Dendritic cell treated with granulocyte-macrophage colony-stimulating factor and Interleukin-4, amounts not matched to agents 40 ng/mL and 50 ng/mL, for 4 days (primary cell): ENCODE measurements at regions not wholly inside any gene's neighbourhood (a gene's known extent, or its start where the extent isn't known, plus 50 kb on each side); places are given as distances from the start of the nearest gene placed in this dataset.

Source experiments
- H3K27ac Mint-ChIP-seq: one replicate; pipeline ENCODE4 v1.8.0; 2022; ENCODE audit warnings: mild to moderate bottlenecking, mixed read lengths
- H3K27me3 Mint-ChIP-seq: one replicate; pipeline ENCODE4 v1.8.0; 2022; ENCODE audit warnings: mild to moderate bottlenecking, mixed read lengths
- H3K36me3 Mint-ChIP-seq: one replicate; pipeline ENCODE4 v1.8.0; 2022; ENCODE audit warnings: low read depth, mixed read lengths
- H3K4me1 Mint-ChIP-seq: one replicate; pipeline ENCODE4 v1.8.0; 2022; ENCODE audit warnings: low read depth, mixed read lengths
- H3K4me3 Mint-ChIP-seq: one replicate; pipeline ENCODE4 v1.8.0; 2022; ENCODE audit warnings: mild to moderate bottlenecking, moderate library complexity, mixed read lengths
- H3K9me3 Mint-ChIP-seq: one replicate; pipeline ENCODE4 v1.8.0; 2022; ENCODE audit warnings: mixed read lengths
- intact Hi-C: fragments of 100-400 bp; cut with micrococcal nuclease; formaldehyde crosslinking; loops from one replicate; pipeline ENCODE4 v1.15.0; 2022

DNA sequence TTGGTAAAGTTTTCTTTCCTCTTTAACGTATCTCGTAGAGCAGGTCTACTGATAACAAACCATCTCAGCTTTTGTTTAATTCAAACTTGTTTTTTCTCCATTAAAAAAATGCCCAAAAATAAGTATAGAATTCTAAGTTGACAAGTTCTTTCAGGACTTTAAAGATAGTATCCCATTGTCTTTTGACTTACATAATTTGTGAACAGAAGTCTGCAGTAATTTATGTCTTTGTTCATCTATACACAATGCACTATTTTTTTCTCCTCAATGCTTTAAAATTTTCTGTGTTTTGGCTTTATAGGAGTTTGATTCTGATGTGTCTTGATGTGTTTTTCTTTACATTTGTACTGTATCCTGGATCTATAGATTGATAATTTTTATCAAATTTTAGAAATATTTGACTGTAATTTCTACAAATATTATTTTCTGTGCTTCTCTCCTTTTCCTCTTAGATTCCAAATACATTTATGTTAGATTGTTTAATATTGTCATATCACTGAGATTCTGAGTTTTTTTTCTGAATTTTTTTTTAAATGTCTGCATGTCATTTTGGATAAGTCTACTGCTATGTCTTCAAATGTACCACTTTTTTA lies 143.3 kb downstream of the FTCDNL1 start:
- H3K27me3 Mint-ChIP-seq = no peaks in the 10 kb centered on the region
- no peaks in the 10 kb centered on the region for H3K4me1 Mint-ChIP-seq
- peaks cover 30% of the 10 kb centered on the region for H3K9me3 Mint-ChIP-seq
- peaks cover 9% of the 10 kb centered on the region for H3K36me3 Mint-ChIP-seq
- no peak overlapping the region for H3K27ac Mint-ChIP-seq
- no peak overlapping the region for H3K4me3 Mint-ChIP-seq
- intact Hi-C loops = no loop called here

DNA sequence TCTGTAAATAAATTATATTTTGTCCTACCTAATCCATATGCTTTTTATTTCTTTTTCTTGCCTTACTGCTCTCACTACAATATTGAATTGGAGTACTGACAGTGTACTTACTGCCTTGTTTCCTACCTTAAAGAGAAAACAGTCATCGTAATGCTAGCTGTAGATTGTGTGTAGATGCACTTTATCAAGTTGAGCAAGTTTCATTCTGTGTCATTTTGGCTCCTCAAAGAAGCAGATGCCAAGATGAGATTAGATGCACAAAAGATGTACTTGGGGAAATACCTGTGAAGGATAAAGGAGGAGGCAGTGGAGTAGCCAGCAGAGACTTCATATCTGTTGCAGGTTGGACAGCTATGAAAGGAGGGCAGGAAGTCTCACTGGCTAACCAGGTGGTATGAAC lies 145.5 kb downstream of the FTCDNL1 start:
- no peak overlapping the region for H3K4me3 Mint-ChIP-seq
- no peak overlapping the region for H3K27ac Mint-ChIP-seq

DNA sequence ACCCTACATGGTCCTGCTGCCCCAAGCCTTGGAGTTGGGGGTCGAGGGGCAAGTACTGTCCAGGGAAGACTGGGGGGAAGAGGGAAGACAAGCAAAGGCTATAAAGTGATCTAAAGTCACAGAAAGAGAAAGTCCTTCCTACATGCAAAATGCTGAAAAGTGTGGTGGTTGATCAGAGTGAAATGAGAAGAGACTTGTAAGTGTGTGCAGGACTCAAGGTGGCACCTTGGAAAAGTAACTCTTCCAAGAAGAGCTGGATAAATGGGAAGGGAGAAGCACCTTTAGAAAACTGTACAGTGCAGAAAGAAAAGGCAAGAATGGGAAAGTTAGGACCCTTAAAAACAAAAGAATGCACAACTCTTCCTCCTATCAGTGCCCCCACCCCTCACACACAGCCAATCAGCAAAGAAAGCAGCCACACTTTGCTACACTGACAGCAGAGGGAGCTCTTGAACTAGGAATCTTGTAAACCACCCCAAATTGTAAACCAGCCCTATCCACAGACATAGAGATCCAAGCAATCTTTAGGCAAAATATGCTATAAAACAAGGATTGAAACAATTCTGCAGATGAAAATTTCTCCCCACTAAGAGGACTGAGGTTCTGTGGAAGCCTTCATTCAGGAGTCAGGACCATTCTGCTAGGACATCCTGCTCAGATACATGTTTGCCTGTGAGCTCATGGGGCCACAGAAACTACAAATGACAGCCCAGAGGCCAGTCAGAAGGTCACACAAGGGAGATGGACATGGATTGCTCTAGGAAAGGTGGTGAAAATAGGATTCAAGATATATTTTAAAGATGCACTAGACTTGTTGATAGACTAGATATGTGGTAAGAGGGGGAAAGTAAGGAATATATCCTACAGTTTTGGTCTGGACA lies 146.4 kb downstream of the FTCDNL1 start:
- Mint-ChIP-seq H3K4me1 (no peaks in the 10 kb centered on the region), H3K4me3 (no peak overlapping the region), H3K27ac (no peak overlapping the region), H3K9me3 (peaks cover 26% of the 10 kb centered on the region), H3K36me3 (peaks cover 9% of the 10 kb centered on the region), H3K27me3 (no peaks in the 10 kb centered on the region)
- intact Hi-C loops = loop anchor here (1.0 to 2.0 kb wide), 3 partner anchors 35 to 238 kb away; no protein-coding TSS in a partner anchor

More for the DNA sequence above, 145.5 kb downstream of the FTCDNL1 start:
- peaks cover 9% of the 10 kb centered on the region for H3K36me3 Mint-ChIP-seq
- intact Hi-C loops = loop anchor here (2.0 kb wide), 1 partner anchor 237 kb away; no protein-coding TSS in a partner anchor
- no peaks in the 10 kb centered on the region for H3K27me3 Mint-ChIP-seq
- H3K4me1 Mint-ChIP-seq = no peaks in the 10 kb centered on the region
- peaks cover 30% of the 10 kb centered on the region for H3K9me3 Mint-ChIP-seq

DNA sequence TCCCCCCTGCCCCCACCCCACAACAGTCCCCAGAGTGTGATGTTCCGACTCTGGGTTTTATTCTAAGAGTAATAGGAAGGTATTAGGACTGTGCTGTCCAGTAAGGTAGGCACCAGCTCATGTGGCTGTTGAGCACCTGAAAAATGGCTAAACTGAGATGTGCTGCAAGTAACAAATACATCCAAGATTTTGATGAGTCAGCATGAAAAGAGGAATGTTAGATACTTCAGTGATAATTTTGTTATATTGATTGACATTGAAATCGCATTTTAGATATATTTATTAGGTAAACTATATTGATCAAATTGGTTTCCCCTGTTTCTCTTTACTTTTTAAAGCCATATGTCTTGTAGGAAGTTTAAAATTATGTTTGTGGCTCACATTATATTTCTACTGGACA lies 147.8 kb downstream of the FTCDNL1 start:
- intact Hi-C loops = no loop called here
- H3K9me3 Mint-ChIP-seq = peaks cover 12% of the 10 kb centered on the region
- H3K4me3 Mint-ChIP-seq = no peak overlapping the region
- H3K36me3 Mint-ChIP-seq = peaks cover 9% of the 10 kb centered on the region
- H3K27ac Mint-ChIP-seq = no peak overlapping the region
- H3K27me3 Mint-ChIP-seq = no peaks in the 10 kb centered on the region
- no peaks in the 10 kb centered on the region for H3K4me1 Mint-ChIP-seq

DNA sequence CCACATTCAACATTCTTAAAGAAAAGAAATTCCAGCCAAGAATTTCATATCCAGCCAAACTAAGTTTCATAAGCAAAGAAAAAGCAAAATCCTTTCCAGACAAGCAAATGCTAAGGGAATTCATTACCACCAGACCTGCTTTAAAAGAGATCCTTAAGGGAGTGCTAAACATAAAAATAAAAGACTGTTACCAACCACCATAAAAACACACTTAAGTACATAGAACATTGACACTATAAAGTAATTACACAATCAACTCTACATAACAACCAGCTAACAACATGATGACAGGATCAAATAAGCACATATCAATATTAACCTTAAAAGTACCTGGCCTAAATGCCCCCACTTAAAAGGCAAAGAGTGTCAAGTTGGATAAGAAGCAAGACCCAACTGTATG lies 153.5 kb downstream of the FTCDNL1 start:
- Mint-ChIP-seq H3K4me3 (no peak overlapping the region), H3K9me3 (no peaks in the 10 kb centered on the region), H3K36me3 (no peaks in the 10 kb centered on the region), H3K4me1 (no peaks in the 10 kb centered on the region), H3K27me3 (no peaks in the 10 kb centered on the region), H3K27ac (no peak overlapping the region)
- intact Hi-C loops = no loop called here

DNA sequence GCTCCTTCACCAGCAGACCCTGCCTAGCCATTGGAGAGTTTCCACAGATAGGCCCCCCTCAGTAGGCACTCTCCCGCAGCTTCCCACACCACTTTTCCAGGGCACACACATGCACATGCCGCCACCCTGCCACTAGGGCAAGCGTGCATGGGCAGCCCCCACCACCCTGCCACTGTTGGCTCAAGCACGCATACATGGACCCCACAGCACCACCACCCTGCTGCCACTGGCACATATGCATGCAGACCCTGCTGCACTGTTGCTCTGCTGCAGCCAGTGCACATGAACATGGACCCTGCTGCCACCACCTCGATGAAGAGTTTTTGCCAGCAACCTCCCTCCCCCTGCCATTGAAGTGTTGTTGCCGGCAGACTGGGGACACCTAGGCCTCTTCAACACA lies 154.9 kb downstream of the FTCDNL1 start:
- Mint-ChIP-seq H3K27me3 (no peaks in the 10 kb centered on the region), H3K36me3 (no peaks in the 10 kb centered on the region), H3K4me3 (no peak overlapping the region), H3K27ac (no peak overlapping the region), H3K4me1 (no peaks in the 10 kb centered on the region), H3K9me3 (no peaks in the 10 kb centered on the region)
- intact Hi-C loops = no loop called here

DNA sequence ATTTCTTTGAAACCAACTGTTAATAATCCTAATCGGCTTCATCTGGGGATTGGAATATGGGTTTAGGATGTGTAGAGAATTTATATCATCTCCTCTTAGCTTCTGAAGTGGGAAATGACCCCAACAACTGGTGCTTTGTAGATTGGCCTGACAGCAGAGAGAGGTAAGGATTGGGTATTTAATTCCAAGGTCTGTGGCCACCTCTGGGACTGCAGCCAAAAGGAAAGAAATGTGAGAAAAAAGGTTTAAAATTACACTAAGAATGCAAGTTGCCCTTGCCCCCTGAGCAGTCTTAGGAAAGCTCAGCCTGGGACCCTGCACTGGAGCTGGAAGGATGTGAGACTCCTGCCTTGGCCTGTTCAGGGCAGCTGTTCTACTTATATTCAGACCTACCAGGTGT lies 157.1 kb downstream of the FTCDNL1 start:
- H3K4me3 Mint-ChIP-seq = no peak overlapping the region
- no peaks in the 10 kb centered on the region for H3K27me3 Mint-ChIP-seq
- H3K4me1 Mint-ChIP-seq = no peaks in the 10 kb centered on the region

DNA sequence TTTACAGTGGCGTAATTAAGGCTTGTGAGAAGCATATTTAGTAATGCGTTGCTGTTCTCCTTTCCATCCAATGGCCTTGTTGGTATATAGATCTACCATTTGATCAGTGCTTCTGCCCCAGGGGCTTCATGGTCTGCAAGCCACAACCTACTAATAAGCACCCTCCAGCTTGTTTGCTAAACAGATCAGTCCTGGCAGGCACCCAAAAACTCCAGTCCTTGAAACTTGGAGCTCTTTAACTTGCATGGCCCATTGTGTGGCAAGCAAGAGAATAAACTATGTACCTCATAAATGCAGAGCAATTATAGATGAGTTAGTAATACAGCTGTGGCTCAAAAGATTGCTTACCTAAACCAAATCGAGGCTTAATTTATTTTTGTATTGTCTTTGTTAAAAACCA lies 158.5 kb downstream of the FTCDNL1 start:
- no peak overlapping the region for H3K4me3 Mint-ChIP-seq
- intact Hi-C loops = no loop called here
- H3K9me3 Mint-ChIP-seq = no peaks in the 10 kb centered on the region
- no peaks in the 10 kb centered on the region for H3K36me3 Mint-ChIP-seq
- no peaks in the 10 kb centered on the region for H3K4me1 Mint-ChIP-seq
- no peaks in the 10 kb centered on the region for H3K27me3 Mint-ChIP-seq
- H3K27ac Mint-ChIP-seq = no peak overlapping the region

More for the DNA sequence above, 157.1 kb downstream of the FTCDNL1 start:
- H3K9me3 Mint-ChIP-seq = no peaks in the 10 kb centered on the region
- no peaks in the 10 kb centered on the region for H3K36me3 Mint-ChIP-seq
- intact Hi-C loops = no loop called here
- H3K27ac Mint-ChIP-seq = no peak overlapping the region

DNA sequence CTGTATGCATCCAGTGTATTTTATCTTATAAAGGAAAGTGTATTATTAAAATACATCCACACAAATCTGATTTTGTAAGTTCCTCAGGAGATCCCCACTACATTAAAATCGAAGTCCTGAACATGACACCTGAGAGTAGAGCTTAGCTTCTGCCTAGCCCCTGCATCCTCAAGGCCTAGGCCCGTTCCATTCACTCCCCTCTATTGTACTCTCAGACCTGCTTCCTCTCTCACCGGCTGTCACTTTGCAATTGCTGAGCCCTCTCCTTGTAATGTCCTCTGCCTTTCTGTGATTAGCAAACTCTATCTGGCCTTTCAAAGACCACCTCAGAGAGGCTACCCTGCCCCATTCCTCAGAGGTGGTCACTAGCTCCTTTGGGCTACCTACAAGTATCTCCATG lies 160.8 kb downstream of the FTCDNL1 start:
- intact Hi-C loops = no loop called here
- Mint-ChIP-seq H3K9me3 (no peaks in the 10 kb centered on the region), H3K4me1 (no peaks in the 10 kb centered on the region), H3K27ac (no peak overlapping the region), H3K36me3 (no peaks in the 10 kb centered on the region), H3K4me3 (no peak overlapping the region), H3K27me3 (no peaks in the 10 kb centered on the region)

DNA sequence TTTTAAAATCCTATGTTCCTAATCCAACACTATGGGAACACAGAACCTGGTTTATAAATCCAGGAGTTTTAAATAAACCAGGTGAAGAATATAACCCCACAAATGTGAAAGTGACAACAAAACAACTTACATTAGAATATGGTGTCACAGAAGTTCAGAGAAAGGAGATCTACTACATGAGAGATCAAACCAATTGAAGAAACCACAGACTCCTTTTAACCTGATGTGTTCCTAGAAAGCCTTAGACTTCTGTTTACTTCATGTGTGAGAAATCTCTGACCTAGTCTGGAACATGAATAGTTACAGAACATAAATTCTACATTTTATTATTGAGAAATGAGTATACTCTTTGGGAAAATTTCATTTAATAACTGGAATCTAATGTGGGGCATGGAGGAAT lies 165.3 kb downstream of the FTCDNL1 start:
- no peaks in the 10 kb centered on the region for H3K9me3 Mint-ChIP-seq
- H3K36me3 Mint-ChIP-seq = no peaks in the 10 kb centered on the region
- H3K27ac Mint-ChIP-seq = no peak overlapping the region
- no peaks in the 10 kb centered on the region for H3K4me1 Mint-ChIP-seq
- no peaks in the 10 kb centered on the region for H3K27me3 Mint-ChIP-seq
- H3K4me3 Mint-ChIP-seq = no peak overlapping the region
- intact Hi-C loops = no loop called here

DNA sequence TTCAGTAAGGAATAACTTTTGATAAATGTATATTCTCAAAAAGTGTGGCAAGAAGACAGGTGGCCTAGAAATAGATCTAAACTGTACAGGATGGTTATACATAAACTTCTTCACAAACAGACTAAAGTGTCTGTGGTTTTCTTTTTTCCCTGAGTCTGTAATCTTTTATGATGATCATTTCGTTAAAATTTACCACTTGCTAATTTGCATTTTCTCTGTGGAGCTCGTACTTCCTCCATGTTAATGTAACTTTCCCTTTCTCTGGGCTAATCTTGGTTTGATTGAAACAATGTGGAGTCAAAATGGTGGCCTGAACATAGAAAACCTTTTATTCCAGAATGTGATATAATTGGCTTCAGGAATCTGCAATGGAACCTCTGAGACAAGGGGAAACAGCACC lies 166.2 kb downstream of the FTCDNL1 start:
- no peaks in the 10 kb centered on the region for H3K4me1 Mint-ChIP-seq
- no peaks in the 10 kb centered on the region for H3K27me3 Mint-ChIP-seq
- no peaks in the 10 kb centered on the region for H3K36me3 Mint-ChIP-seq
- no peaks in the 10 kb centered on the region for H3K9me3 Mint-ChIP-seq
- no peak overlapping the region for H3K4me3 Mint-ChIP-seq
- intact Hi-C loops = no loop called here
- H3K27ac Mint-ChIP-seq = no peak overlapping the region

DNA sequence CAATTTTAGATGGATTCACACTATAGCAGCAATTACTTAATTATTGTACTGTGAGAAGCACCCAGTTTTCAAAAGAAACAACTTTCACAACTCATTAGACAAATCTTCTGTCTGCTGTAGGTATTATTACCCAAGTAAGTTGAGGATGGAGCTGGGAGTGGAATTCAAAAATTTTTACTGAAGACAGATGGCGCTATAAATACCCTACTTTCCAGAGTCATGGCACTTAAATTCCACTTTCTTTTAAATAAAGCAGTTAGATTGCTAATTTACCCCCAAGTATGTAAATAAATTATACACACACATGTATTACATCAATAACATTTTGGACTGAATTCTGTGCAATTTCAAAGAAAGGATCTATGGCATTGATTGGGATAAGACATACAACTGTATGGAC lies 166.8 kb downstream of the FTCDNL1 start:
- no peaks in the 10 kb centered on the region for H3K9me3 Mint-ChIP-seq

DNA sequence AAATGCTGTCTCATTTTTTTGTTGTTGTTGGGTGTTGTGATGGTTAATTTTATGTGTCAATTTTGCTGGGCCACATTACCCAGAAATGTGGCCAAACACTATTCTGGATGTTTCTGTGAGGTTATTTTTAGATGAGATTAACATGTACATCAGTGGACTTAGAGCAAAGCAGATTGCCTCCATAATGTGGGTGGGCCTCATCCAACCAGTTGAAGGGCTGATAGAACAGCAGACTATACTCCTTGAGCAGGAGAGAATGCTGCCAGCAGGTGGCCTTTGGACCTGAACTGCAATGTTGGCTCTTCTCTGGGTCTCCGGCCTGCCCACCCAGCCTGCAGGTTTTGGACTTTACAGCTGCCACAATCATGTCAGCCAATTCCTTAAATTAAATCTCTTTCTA lies 169.0 kb downstream of the FTCDNL1 start:
- H3K9me3 Mint-ChIP-seq = no peaks in the 10 kb centered on the region
- H3K4me1 Mint-ChIP-seq = peaks cover 7% of the 10 kb centered on the region
- H3K27me3 Mint-ChIP-seq = no peaks in the 10 kb centered on the region
- H3K36me3 Mint-ChIP-seq = no peaks in the 10 kb centered on the region
- no peak overlapping the region for H3K27ac Mint-ChIP-seq
- intact Hi-C loops = no loop called here
- H3K4me3 Mint-ChIP-seq = no peak overlapping the region

More for the DNA sequence above, 166.8 kb downstream of the FTCDNL1 start:
- Mint-ChIP-seq H3K27ac (no peak overlapping the region), H3K27me3 (no peaks in the 10 kb centered on the region), H3K36me3 (no peaks in the 10 kb centered on the region), H3K4me1 (no peaks in the 10 kb centered on the region), H3K4me3 (no peak overlapping the region)
- intact Hi-C loops = no loop called here

DNA sequence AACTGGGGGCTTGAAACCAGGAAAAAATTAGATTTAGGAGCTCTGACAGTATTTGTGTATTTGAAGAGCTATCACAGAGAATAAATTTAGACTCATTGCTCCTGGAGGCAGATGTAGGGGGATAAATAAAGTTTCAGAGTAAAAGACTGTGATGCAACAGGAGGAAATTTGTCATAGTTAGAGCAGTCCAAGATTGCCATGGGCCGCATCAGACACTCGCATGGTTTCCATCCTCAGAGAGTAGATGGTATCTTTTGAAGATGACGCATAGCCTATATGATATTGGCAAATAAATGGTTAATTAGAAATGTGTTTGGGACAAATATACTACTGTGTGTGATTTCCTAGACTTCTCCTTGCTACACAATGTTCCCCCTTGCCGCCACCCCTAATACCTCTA lies 170.5 kb downstream of the FTCDNL1 start:
- no peak overlapping the region for H3K27ac Mint-ChIP-seq
- H3K4me1 Mint-ChIP-seq = peaks cover 7% of the 10 kb centered on the region
- no peak overlapping the region for H3K4me3 Mint-ChIP-seq
- H3K9me3 Mint-ChIP-seq = no peaks in the 10 kb centered on the region
- no peaks in the 10 kb centered on the region for H3K27me3 Mint-ChIP-seq
- intact Hi-C loops = no loop called here
- no peaks in the 10 kb centered on the region for H3K36me3 Mint-ChIP-seq
